ENCODE measurements at regions not wholly inside any gene's neighbourhood (a gene's known extent, or its start where the extent isn't known, plus 50 kb on each side); places are given as distances from the start of the nearest gene placed in this dataset.

- no peaks in the 10 kb centered on the region for H3K36me3 ChIP-seq
- H3K4me1 ChIP-seq, result peaks cover 11% of the 10 kb centered on the region
- H3K9me3 ChIP-seq, result no peaks in the 10 kb centered on the region
- TF ChIP-seq CTCF (IDR thresholded peaks at IDR 0.05), result peak; percentile 81
- H3K27me3 ChIP-seq, result no peaks in the 10 kb centered on the region
- ATAC-seq (peak; percentile 94), DNase-seq (peak; percentile 77)
- H3K4me3 ChIP-seq, result peak overlapping the region; percentile 21
- no peak overlapping the region for H3K27ac ChIP-seq
- intact Hi-C loops (cut with DNase I), result no loop called here
These were observed 738.3 kb upstream of the FRG1 start for GRCh38 chr4:189202182-189202868.

- ATAC-seq (no peak), DNase-seq (no peak)
- Histone ChIP-seq H3K9me3 (no peaks in the 10 kb centered on the region), H3K27ac (no peak overlapping the region), H3K36me3 (no peaks in the 10 kb centered on the region), H3K4me1 (peaks cover 11% of the 10 kb centered on the region), H3K27me3 (no peaks in the 10 kb centered on the region), H3K4me3 (no peak overlapping the region)
- TF ChIP-seq CTCF (IDR thresholded peaks at IDR 0.05), result no peak
- intact Hi-C loops (cut with DNase I), result no loop called here
These were observed 737.8 kb upstream of the FRG1 start for GRCh38 chr4:189202869-189203271.

GRCh38 chr4:189204616-189205015 is 736.1 kb upstream of the FRG1 start:
- DNase-seq, result no peak
- Histone ChIP-seq H3K4me1 (peaks cover 11% of the 10 kb centered on the region), H3K36me3 (no peaks in the 10 kb centered on the region), H3K4me3 (no peak overlapping the region), H3K27me3 (no peaks in the 10 kb centered on the region), H3K9me3 (no peaks in the 10 kb centered on the region), H3K27ac (no peak overlapping the region)
- no peak for ATAC-seq
- TF ChIP-seq CTCF (IDR thresholded peaks at IDR 0.05), result no peak
- intact Hi-C loops (cut with DNase I), result no loop called here

GRCh38 chr4:189206953-189207352 is 733.7 kb upstream of the FRG1 start:
- H3K9me3 ChIP-seq, result no peaks in the 10 kb centered on the region
- intact Hi-C loops (cut with DNase I), result no loop called here
- H3K4me3 ChIP-seq, result no peak overlapping the region
- no peaks in the 10 kb centered on the region for H3K27me3 ChIP-seq
- DNase-seq, result no peak
- TF ChIP-seq CTCF (IDR thresholded peaks at IDR 0.05), result no peak
- H3K27ac ChIP-seq, result no peak overlapping the region
- peaks cover 11% of the 10 kb centered on the region for H3K4me1 ChIP-seq
- no peak for ATAC-seq
- no peaks in the 10 kb centered on the region for H3K36me3 ChIP-seq

- H3K4me1 ChIP-seq, result peaks cover 2% of the 10 kb centered on the region
- ATAC-seq, result no peak
- H3K9me3 ChIP-seq, result no peaks in the 10 kb centered on the region
- no peak overlapping the region for H3K4me3 ChIP-seq
- H3K27me3 ChIP-seq, result no peaks in the 10 kb centered on the region
- no peak for TF ChIP-seq CTCF (IDR thresholded peaks at IDR 0.05)
- no peak for DNase-seq
- H3K27ac ChIP-seq, result no peak overlapping the region
- H3K36me3 ChIP-seq, result no peaks in the 10 kb centered on the region
- intact Hi-C loops (cut with DNase I), result no loop called here
These were observed 732.8 kb upstream of the FRG1 start for GRCh38 chr4:189207872-189208271.

- DNase-seq, result no peak
- TF ChIP-seq CTCF (IDR thresholded peaks at IDR 0.05), result no peak
- ATAC-seq, result no peak
- no peak overlapping the region for H3K27ac ChIP-seq
- H3K9me3 ChIP-seq, result no peaks in the 10 kb centered on the region
- no peaks in the 10 kb centered on the region for H3K36me3 ChIP-seq
- H3K4me1 ChIP-seq, result no peaks in the 10 kb centered on the region
- H3K4me3 ChIP-seq, result no peak overlapping the region
- intact Hi-C loops (cut with DNase I), result no loop called here
- H3K27me3 ChIP-seq, result no peaks in the 10 kb centered on the region
These were observed 725.1 kb upstream of the FRG1 start for GRCh38 chr4:189215574-189215973.
